H1 (cell line): ENCODE measurements at regions not wholly inside any gene's neighbourhood (a gene's known extent, or its start where the extent isn't known, plus 50 kb on each side); places are given as distances from the start of the nearest gene placed in this dataset.

Experiments used
- CTCF ChIA-PET: fragments of 300-600 bp; sonication (Branson Sonifier 250); formaldehyde crosslinking; loops from one replicate; lab custom pipeline; 2021; ENCODE audit not compliant: partially characterized antibody; lab: Charles Lee
- POLR2A ChIA-PET: fragments of 300-600 bp; sonication (Branson Sonifier 250); formaldehyde crosslinking; loops from one replicate; lab custom pipeline; 2021; ENCODE audit warnings: inconsistent platforms; ENCODE audit not compliant: partially characterized antibody; lab: Charles Lee
- DNase-seq, 2 experiments: peaks; one replicate each; pipeline versions ENCODE4 v3.0.0 to v3.0.0-alpha.2; 2010 to 2022; ENCODE audit warnings: low spot score in 2 of 2, low read depth in 1 of 2, mixed read lengths in 1 of 2
- FAIRE-seq: peaks from 2 replicates; lab custom pipeline; 2011; peaks lifted over from hg19 to GRCh38; lab: Jason Lieb, UNC
- H2AFZ ChIP-seq: 2 replicates; pipeline ENCODE4 v1.8.1; 2012; ENCODE audit warnings: low read length, inconsistent platforms
- H2AK5ac ChIP-seq: 2 replicates; pipeline ENCODE4 v1.6.1; 2013; ENCODE audit warnings: low read depth, low read length
- H2BK120ac ChIP-seq: replicated peaks from 2 replicates; pipeline ENCODE3; 2013; ENCODE audit warnings: low read depth, low read length, inconsistent platforms
- H2BK12ac ChIP-seq: 2 replicates; pipeline ENCODE4 v1.6.1; 2013; ENCODE audit warnings: low read depth, low read length
- H2BK15ac ChIP-seq: 2 replicates; pipeline ENCODE4 v1.6.1; 2013; ENCODE audit warnings: low read length
- H2BK20ac ChIP-seq: 2 replicates; pipeline ENCODE4 v1.6.1; 2013; ENCODE audit warnings: low read length
- H2BK5ac ChIP-seq: 2 replicates; pipeline ENCODE4 v1.6.1; 2013; ENCODE audit warnings: low read depth, low read length
- H3K14ac ChIP-seq: 2 replicates; pipeline ENCODE4 v1.6.1; 2013; ENCODE audit warnings: inconsistent platforms; ENCODE audit not compliant: insufficient read length
- H3K18ac ChIP-seq: 2 replicates; pipeline ENCODE4 v1.6.1; 2013; ENCODE audit warnings: low read length; ENCODE audit errors: extremely low read depth
- H3K23ac ChIP-seq: 2 replicates; pipeline ENCODE4 v1.6.1; 2013; ENCODE audit warnings: inconsistent platforms; ENCODE audit not compliant: insufficient read length
- H3K23me2 ChIP-seq: 2 replicates; pipeline ENCODE4 v1.6.1; 2013; ENCODE audit warnings: low read depth, low read length
- H3K27ac ChIP-seq: 2 replicates; pipeline ENCODE4 v1.6.1; 2011; ENCODE audit warnings: low read depth, low read length, inconsistent platforms
- H3K27me3 ChIP-seq, 4 experiments: replicated peaks in 1 of 4; 1 replicate in 1 of 4; 2 replicates in 3 of 4; pipeline versions ENCODE4 v1.6.1 to v1.8.1; 2011 to 2013; ENCODE audit warnings: low read length in 3 of 4, mild to moderate bottlenecking in 3 of 4, inconsistent platforms in 2 of 4, mixed read lengths in 2 of 4, moderate library complexity in 1 of 4; ENCODE audit not compliant: control insufficient read depth in 3 of 4, insufficient read depth in 3 of 4; ENCODE audit errors: extremely low read depth in 1 of 4
- H3K36me3 ChIP-seq, 4 experiments: 2 replicates each; pipeline versions ENCODE4 v1.6.1 to v1.8.1; 2011 to 2013; ENCODE audit warnings: mild to moderate bottlenecking in 4 of 4, low read length in 3 of 4, moderate library complexity in 2 of 4, control low read depth in 1 of 4, inconsistent platforms in 1 of 4; ENCODE audit not compliant: insufficient read depth in 4 of 4, control insufficient read depth in 2 of 4
- H3K4ac ChIP-seq: replicated peaks from 2 replicates; pipeline ENCODE3; 2013; ENCODE audit warnings: low read length, low read depth, mixed read lengths, inconsistent platforms; ENCODE audit not compliant: insufficient read length
- H3K4me1 ChIP-seq, 4 experiments: replicated peaks in 1 of 4; 1 replicate in 1 of 4; 2 replicates in 3 of 4; pipeline versions ENCODE4 v1.6.1 to v1.8.1; 2011 to 2013; ENCODE audit warnings: low read length in 3 of 4, inconsistent platforms in 2 of 4, mixed read lengths in 1 of 4; ENCODE audit not compliant: insufficient read depth in 4 of 4, control insufficient read depth in 3 of 4
- H3K4me2 ChIP-seq, 2 experiments: 2 replicates each; pipeline versions ENCODE4 v1.6.1 to v1.8.1; 2011 to 2013; ENCODE audit warnings: low read depth in 2 of 2, low read length in 2 of 2, control low read depth in 1 of 2, inconsistent platforms in 1 of 2, mild to moderate bottlenecking in 1 of 2; ENCODE audit not compliant: insufficient read depth in 1 of 2
- H3K4me3 ChIP-seq, 4 experiments: fragments of 200-600, 300-600 bp in 1 of 4; sonication (generic), shearing (Covaris generic), sonication (Bioruptor Twin) in 1 of 4; 2 replicates each; pipeline versions ENCODE4 v1.5.1 to v1.8.1; 2011 to 2016; ENCODE audit warnings: low read length in 4 of 4, low read depth in 3 of 4, control low read depth in 2 of 4, inconsistent platforms in 2 of 4, mild to moderate bottlenecking in 2 of 4, mixed read lengths in 1 of 4, moderate library complexity in 1 of 4; ENCODE audit not compliant: insufficient read depth in 2 of 4; ENCODE audit errors: extremely low read depth in 1 of 4
- H3K56ac ChIP-seq: replicated peaks from 2 replicates; pipeline ENCODE3; 2013; ENCODE audit warnings: low read depth, mild to moderate bottlenecking, mixed read lengths, low read length, inconsistent platforms; ENCODE audit not compliant: insufficient read length
- H3K79me1 ChIP-seq: 2 replicates; pipeline ENCODE4 v1.6.1; 2013; ENCODE audit warnings: low read depth, low read length, control low read depth
- H3K79me2 ChIP-seq, 2 experiments: 2 replicates each; pipeline versions ENCODE4 v1.6.1 to v1.8.1; 2012 to 2013; ENCODE audit warnings: low read length in 2 of 2, mild to moderate bottlenecking in 2 of 2, inconsistent platforms in 1 of 2; ENCODE audit not compliant: insufficient read depth in 2 of 2, control insufficient read depth in 1 of 2
- H3K9ac ChIP-seq, 4 experiments: replicated peaks in 1 of 4; 1 replicate in 1 of 4; 2 replicates in 3 of 4; pipeline versions ENCODE4 v1.6.1 to v1.8.1; 2011 to 2013; ENCODE audit warnings: low read depth in 3 of 4, low read length in 3 of 4, control low read depth in 2 of 4, mild to moderate bottlenecking in 2 of 4, moderate library complexity in 2 of 4, inconsistent platforms in 1 of 4; ENCODE audit errors: extremely low read depth in 1 of 4
- H3K9me3 ChIP-seq, 2 experiments: 2 replicates each; pipeline versions ENCODE4 v1.6.1 to v1.8.1; 2012 to 2013; ENCODE audit warnings: mild to moderate bottlenecking in 2 of 2, moderate library complexity in 2 of 2, control low read depth in 1 of 2, inconsistent platforms in 1 of 2, low read depth in 1 of 2, low read length in 1 of 2, mixed read lengths in 1 of 2; ENCODE audit not compliant: insufficient read depth in 2 of 2
- H4K20me1 ChIP-seq, 2 experiments: replicated peaks in 1 of 2; 2 replicates each; pipeline versions ENCODE3 to v1.8.1; 2011 to 2013; ENCODE audit warnings: inconsistent platforms in 2 of 2, low read length in 2 of 2, mild to moderate bottlenecking in 1 of 2; ENCODE audit not compliant: insufficient read depth in 2 of 2, control insufficient read depth in 1 of 2
- H4K5ac ChIP-seq: 2 replicates; pipeline ENCODE4 v1.6.1; 2013; ENCODE audit warnings: low read length, low read depth, mixed read lengths, inconsistent platforms; ENCODE audit not compliant: insufficient read length
- H4K8ac ChIP-seq: 2 replicates; pipeline ENCODE4 v1.8.0; 2013; ENCODE audit warnings: mild to moderate bottlenecking, moderate library complexity, low read length, inconsistent platforms; ENCODE audit not compliant: insufficient read depth; ENCODE audit errors: extremely low read depth
- H4K91ac ChIP-seq: replicated peaks from 2 replicates; pipeline ENCODE3; 2013; ENCODE audit warnings: low read length, mixed read lengths, inconsistent platforms; ENCODE audit not compliant: insufficient read length
- BACH1 ChIP-seq: IDR thresholded peaks from 2 replicates; pipeline ENCODE4 v1.6.1; 2012; ENCODE audit warnings: low read length, improper control_type of control experiment
- CBX8 ChIP-seq: fragments of 300-800, 300-1000 bp; sonication (generic); IDR thresholded peaks from 2 replicates; pipeline ENCODE4 v1.7.1; 2016; ENCODE audit warnings: low read depth, low read length, borderline replicate concordance
- CTBP2 ChIP-seq: IDR thresholded peaks from 2 replicates; pipeline ENCODE4 v1.7.0; 2011; ENCODE audit warnings: borderline replicate concordance, mild to moderate bottlenecking, moderate library complexity, mixed read lengths, low read length; ENCODE audit not compliant: insufficient read depth, insufficient read length
- EGR1 ChIP-seq: IDR thresholded peaks from 2 replicates; pipeline ENCODE4 v1.6.1; 2011; ENCODE audit warnings: low read depth, low read length, borderline replicate concordance
- EP300 ChIP-seq, 2 experiments: IDR thresholded peaks; 1 replicate in 1 of 2; 2 replicates in 1 of 2; pipeline ENCODE4 v1.6.1; 2011 to 2012; ENCODE audit warnings: low read depth in 2 of 2, low read length in 2 of 2, mild to moderate bottlenecking in 2 of 2, borderline replicate concordance in 1 of 2, inconsistent platforms in 1 of 2, moderate library complexity in 1 of 2
- KDM5A ChIP-seq: fragments of 200-600 bp; IDR thresholded peaks from 2 replicates; pipeline ENCODE4 v1.7.1; 2012; ENCODE audit warnings: mild to moderate bottlenecking, low read length, inconsistent platforms, mixed read lengths
- RAD21 ChIP-seq, 2 experiments: IDR thresholded peaks in 1 of 2; conservative IDR thresholded peaks in 1 of 2; 2 replicates each; pipeline ENCODE4 v1.6.1; 2011; ENCODE audit warnings: low read depth in 2 of 2, low read length in 2 of 2, improper control_type of control experiment in 1 of 2, inconsistent platforms in 1 of 2, mild to moderate bottlenecking in 1 of 2, moderate library complexity in 1 of 2
- SIN3A ChIP-seq, 2 experiments: IDR thresholded peaks in 1 of 2; conservative IDR thresholded peaks in 1 of 2; 2 replicates each; pipeline ENCODE4 v1.6.1; 2011 to 2012; ENCODE audit warnings: low read length in 2 of 2, improper control_type of control experiment in 1 of 2, low read depth in 1 of 2, mild to moderate bottlenecking in 1 of 2
- SP2 ChIP-seq: IDR thresholded peaks from 2 replicates; pipeline ENCODE4 v1.6.1; 2012; ENCODE audit warnings: mild to moderate bottlenecking, low read length, inconsistent platforms
- SRF ChIP-seq: IDR thresholded peaks from 2 replicates; pipeline ENCODE4 v1.6.1; 2011; ENCODE audit warnings: mild to moderate bottlenecking, low read depth, low read length, moderate library complexity
- TAF1 ChIP-seq: IDR thresholded peaks from 2 replicates; pipeline ENCODE4 v1.6.1; 2011; ENCODE audit warnings: mild to moderate bottlenecking, low read depth, low read length
- TCF12 ChIP-seq: IDR thresholded peaks from 2 replicates; pipeline ENCODE4 v1.6.1; 2011; ENCODE audit warnings: low read depth, mild to moderate bottlenecking, low read length
- TEAD4 ChIP-seq: IDR thresholded peaks from 2 replicates; pipeline ENCODE4 v1.6.1; 2012; ENCODE audit warnings: low read depth, low read length, inconsistent platforms, mixed read lengths
- YY1 ChIP-seq: IDR thresholded peaks from 2 replicates; pipeline ENCODE4 v1.6.1; 2011; ENCODE audit warnings: low read depth, mild to moderate bottlenecking, low read length
- WGBS, 2 experiments: shearing (Covaris generic) in 1 of 2; methylation state at CpG; one replicate each; pipeline versions ENCODE4 v1.1.6 to v1.1.7; 2013 to 2015; ENCODE audit warnings: low lambda C conversion rate in 2 of 2, mixed read lengths in 2 of 2, inconsistent platforms in 1 of 2, low coverage in 1 of 2, missing lambda C conversion rate in 1 of 2; ENCODE audit not compliant: insufficient replicate concordance in 2 of 2, insufficient coverage in 1 of 2, insufficient read length in 1 of 2; ENCODE audit errors: extremely low coverage in 1 of 2, missing lambda C conversion rate in 1 of 2; 5-methylcytosine and 5-hydroxymethylcytosine counted together
- TF ChIP-seq, protein P1 (sequence below): IDR thresholded peaks from 2 replicates; pipeline ENCODE4 v1.6.1; 2011; ENCODE audit warnings: low read depth, mild to moderate bottlenecking, low read length; ENCODE audit not compliant: insufficient read depth

GRCh38 chr18:22278798-22279197 is 109.4 kb downstream of the GATA6 start:
- no peak overlapping the region for H3K27ac ChIP-seq
- no peak overlapping the region for H3K9ac ChIP-seq
- H3K36me3 ChIP-seq = no peaks in the 10 kb centered on the region
- no peak overlapping the region for H3K4me3 ChIP-seq
- H3K23me2 ChIP-seq = no peaks in the 10 kb centered on the region
- no peak overlapping the region for H2BK120ac ChIP-seq
- no peak overlapping the region for H2AFZ ChIP-seq
- no peak overlapping the region for H2BK5ac ChIP-seq
- DNase-seq (no peak), FAIRE-seq (no peak)
- H4K5ac ChIP-seq = no peak overlapping the region
- no peaks in the 10 kb centered on the region for H3K4me1 ChIP-seq
- no peaks in the 10 kb centered on the region for H3K79me1 ChIP-seq
- ChIA-PET CTCF (no interaction called here), POLR2A (no interaction called here)
- no peak overlapping the region for H4K91ac ChIP-seq
- no peak overlapping the region for H3K23ac ChIP-seq
- no peak overlapping the region for H4K8ac ChIP-seq
- no peaks in the 10 kb centered on the region for H4K20me1 ChIP-seq
- H3K27me3 ChIP-seq = no peaks in the 10 kb centered on the region
- no peak overlapping the region for H3K14ac ChIP-seq
- H3K79me2 ChIP-seq = no peaks in the 10 kb centered on the region
- H3K4me2 ChIP-seq = no peak overlapping the region
- no peak overlapping the region for H3K4ac ChIP-seq
- H3K18ac ChIP-seq = no peak overlapping the region
- H2BK12ac ChIP-seq = no peak overlapping the region
- WGBS, 2 experiments = 100% methylated on average over 1 of the region's 1 CpG; no CpG with 5 or more reads in 1 of the 2 experiments
- no peak overlapping the region for H2AK5ac ChIP-seq
- no peak overlapping the region for H3K56ac ChIP-seq
- no peak overlapping the region for H2BK20ac ChIP-seq
- no peaks in the 10 kb centered on the region for H3K9me3 ChIP-seq
- H2BK15ac ChIP-seq = no peak overlapping the region
- TF ChIP-seq KDM5A = no peak
- no peak for TF ChIP-seq EGR1
- TF ChIP-seq EP300 (IDR thresholded peaks at IDR 0.05; ENCODE audit: borderline replicate concordance in 1 of 2, low read depth in 2 of 2, low read length in 2 of 2) = no peak
- TF ChIP-seq TAF1 = no peak
- TF ChIP-seq TCF12 = no peak
- no peak for TF ChIP-seq CTBP2
- TF ChIP-seq SRF = no peak
- TF ChIP-seq SIN3A (conservative IDR thresholded peaks at IDR 0.05 in 1 of 2, IDR thresholded peaks at IDR 0.05 in 1 of 2; ENCODE audit: low read depth in 1 of 2, low read length in 2 of 2) = no peak
- no peak for TF ChIP-seq TEAD4
- TF ChIP-seq RAD21 (IDR thresholded peaks at IDR 0.05 in 1 of 2, conservative IDR thresholded peaks at IDR 0.05 in 1 of 2; ENCODE audit: low read depth in 2 of 2, low read length in 2 of 2) = no peak
- TF ChIP-seq SP2 = no peak
- TF ChIP-seq BACH1 = no peak
- TF ChIP-seq CBX8 = no peak
- TF ChIP-seq YY1 = no peak
- TF ChIP-seq, protein P1, sequence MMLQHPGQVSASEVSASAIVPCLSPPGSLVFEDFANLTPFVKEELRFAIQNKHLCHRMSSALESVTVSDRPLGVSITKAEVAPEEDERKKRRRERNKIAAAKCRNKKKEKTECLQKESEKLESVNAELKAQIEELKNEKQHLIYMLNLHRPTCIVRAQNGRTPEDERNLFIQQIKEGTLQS = no peak
